Choroid plexus epithelial cell (primary cell): ENCODE measurements at regions not wholly inside any gene's neighbourhood (a gene's known extent, or its start where the extent isn't known, plus 50 kb on each side); places are given as distances from the start of the nearest gene placed in this dataset.

ENCODE experiments used
- DNase-seq: peaks from one replicate; pipeline ENCODE4 v3.0.0-alpha.2; 2010; ENCODE audit warnings: low read depth
- H3K4me3 ChIP-seq: 2 replicates; pipeline ENCODE4 v1.5.1; 2011; ENCODE audit warnings: low read depth, mild to moderate bottlenecking, control low read depth, low read length, moderate library complexity
- CTCF ChIP-seq: conservative IDR thresholded peaks from 2 replicates; pipeline ENCODE4 v1.5.1; 2011; ENCODE audit warnings: low read depth, mild to moderate bottlenecking, control low read depth, inconsistent platforms, low read length, moderate library complexity

- no peak for DNase-seq
- H3K4me3 ChIP-seq = no peak overlapping the region
- no peak for TF ChIP-seq CTCF
These were observed 1297.7 kb downstream of the AACS start for GRCh38 chr12:126362964-126363363.

- H3K4me3 ChIP-seq = no peak overlapping the region
- TF ChIP-seq CTCF = no peak
- peak; percentile 9 for DNase-seq
These were observed 1304.5 kb downstream of the AACS start for GRCh38 chr12:126369487-126370463.

GRCh38 chr12:126383506-126383905 is 1318.3 kb downstream of the AACS start:
- no peak for TF ChIP-seq CTCF
- DNase-seq = no peak
- H3K4me3 ChIP-seq = no peak overlapping the region

- no peak for TF ChIP-seq CTCF
- no peak for DNase-seq
- H3K4me3 ChIP-seq = no peak overlapping the region
These were observed 1318.9 kb downstream of the AACS start for GRCh38 chr12:126384026-126384564.

GRCh38 chr12:126385785-126386184 is 1320.5 kb downstream of the AACS start:
- TF ChIP-seq CTCF = no peak
- no peak for DNase-seq
- H3K4me3 ChIP-seq = no peak overlapping the region

DNA sequence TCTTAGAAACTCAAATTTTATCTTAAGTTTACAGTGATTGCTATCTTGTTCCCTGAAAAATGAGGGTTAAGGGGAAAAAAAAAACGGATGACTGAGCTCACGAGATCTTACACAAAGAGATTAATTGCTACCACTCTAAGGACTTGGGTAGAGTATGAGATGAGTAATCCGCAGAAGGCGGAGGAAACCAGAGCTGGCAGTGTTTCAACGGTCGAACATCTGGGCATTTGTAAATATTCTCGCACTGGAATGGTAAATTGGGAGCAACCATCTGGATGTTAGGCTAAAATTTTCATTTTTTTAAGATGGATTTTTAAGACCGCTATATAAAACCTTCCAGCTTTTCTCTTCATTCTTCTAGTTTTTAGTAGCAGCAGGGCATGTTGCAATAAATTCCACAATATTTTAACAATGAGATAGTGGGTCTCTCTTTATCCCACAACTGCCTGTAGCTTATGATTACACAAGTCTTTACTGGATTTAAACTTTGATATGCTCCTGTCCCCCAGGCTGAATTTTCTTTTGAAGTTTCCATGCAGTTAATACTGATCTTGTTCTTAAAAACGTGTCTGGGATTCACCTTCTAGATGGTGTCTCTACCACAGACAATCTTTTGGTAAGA is 1324.1 kb downstream of the AACS start:
- TF ChIP-seq CTCF = no peak
- no peak for DNase-seq
- H3K4me3 ChIP-seq = no peak overlapping the region

DNA sequence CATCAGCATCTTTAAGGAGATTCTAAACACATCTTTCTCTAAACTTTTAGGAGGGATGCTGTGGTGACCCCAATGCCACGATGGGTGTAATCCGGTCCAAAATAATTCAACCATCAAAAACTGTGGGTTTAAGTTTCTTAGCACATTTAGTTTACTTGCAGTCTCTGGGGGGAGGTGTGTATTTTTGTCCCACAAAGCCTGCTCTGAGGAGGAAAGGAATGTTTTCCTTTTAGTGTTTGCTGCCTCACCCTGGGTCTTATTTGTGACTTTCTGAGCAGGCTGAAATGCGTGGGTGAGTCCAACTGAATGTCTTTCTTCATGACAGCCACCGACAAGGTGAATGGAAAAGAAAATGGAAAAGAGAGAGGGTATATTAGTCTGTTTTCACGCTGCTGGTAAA is 1324.7 kb downstream of the AACS start:
- H3K4me3 ChIP-seq = no peak overlapping the region
- no peak for DNase-seq
- no peak for TF ChIP-seq CTCF
